GM21367 (cell line): ENCODE measurements at regions not wholly inside any gene's neighbourhood (a gene's known extent, or its start where the extent isn't known, plus 50 kb on each side); places are given as distances from the start of the nearest gene placed in this dataset.

Source experiments
- ATAC-seq: cut with Tn5 transposase; IDR thresholded peaks from one replicate; pipeline ENCODE4 v1.9.1; 2021; ENCODE audit not compliant: unreplicated experiment

- ATAC-seq: no peak
Observed at GRCh38 chr4:59834943-59835342, 1365.2 kb upstream of the ADGRL3 start.

GRCh38 chr4:59837751-59838150, 1362.4 kb upstream of the ADGRL3 start:
- no peak for ATAC-seq

- no peak for ATAC-seq
Observed at GRCh38 chr4:59838236-59838635, 1361.9 kb upstream of the ADGRL3 start.

- no peak for ATAC-seq
Observed at GRCh38 chr4:59841698-59842097, 1358.4 kb upstream of the ADGRL3 start.

GRCh38 chr4:59848457-59848856, 1351.7 kb upstream of the ADGRL3 start:
- no peak for ATAC-seq

GRCh38 chr4:59855630-59856352, 1344.3 kb upstream of the ADGRL3 start:
- ATAC-seq: no peak

- no peak for ATAC-seq
Observed at GRCh38 chr4:59869056-59869455, 1331.1 kb upstream of the ADGRL3 start.

GRCh38 chr4:59869559-59869958, 1330.6 kb upstream of the ADGRL3 start:
- ATAC-seq: no peak

- ATAC-seq: no peak
Observed at GRCh38 chr4:59881632-59882031, 1318.5 kb upstream of the ADGRL3 start.

- ATAC-seq: no peak
Observed at GRCh38 chr4:59904331-59904730, 1295.8 kb upstream of the ADGRL3 start.

GRCh38 chr4:59920416-59920815, 1279.7 kb upstream of the ADGRL3 start:
- no peak for ATAC-seq

GRCh38 chr4:59925290-59925689, 1274.8 kb upstream of the ADGRL3 start:
- ATAC-seq: no peak

- no peak for ATAC-seq
Observed at GRCh38 chr4:59936566-59936965, 1263.6 kb upstream of the ADGRL3 start.

- no peak for ATAC-seq
Observed at GRCh38 chr4:59938166-59938565, 1262.0 kb upstream of the ADGRL3 start.

GRCh38 chr4:59945277-59945676, 1254.8 kb upstream of the ADGRL3 start:
- no peak for ATAC-seq

- no peak for ATAC-seq
Observed at GRCh38 chr4:59945716-59946115, 1254.4 kb upstream of the ADGRL3 start.

GRCh38 chr4:59956366-59956765, 1243.8 kb upstream of the ADGRL3 start:
- no peak for ATAC-seq

- no peak for ATAC-seq
Observed at GRCh38 chr4:59960143-59960542, 1240.0 kb upstream of the ADGRL3 start.

GRCh38 chr4:59966758-59967157, 1233.4 kb upstream of the ADGRL3 start:
- no peak for ATAC-seq

- ATAC-seq: no peak
Observed at GRCh38 chr4:59968796-59969195, 1231.3 kb upstream of the ADGRL3 start.

- no peak for ATAC-seq
Observed at GRCh38 chr4:59969909-59970308, 1230.2 kb upstream of the ADGRL3 start.

- ATAC-seq: no peak
Observed at GRCh38 chr4:59971952-59972351, 1228.2 kb upstream of the ADGRL3 start.

GRCh38 chr4:59973492-59973891, 1226.6 kb upstream of the ADGRL3 start:
- no peak for ATAC-seq
